Stomach (tissue), 4 donors: ENCODE measurements at regions not wholly inside any gene's neighbourhood (a gene's known extent, or its start where the extent isn't known, plus 50 kb on each side); places are given as distances from the start of the nearest gene placed in this dataset.

Experiments used
- POLR2A ChIP-seq, 4 donors: fragments of 450-650 bp; IDR thresholded peaks; one replicate each; pipeline ENCODE4 v1.6.1; 2016; ENCODE audit warnings: antibody characterized with exemption in 4 of 4, control low read depth in 2 of 4, mild to moderate bottlenecking in 1 of 4, moderate library complexity in 1 of 4
- TF ChIP-seq, protein P1 (sequence below), 7 experiments: fragments of 450-650 bp in 4 of 7; fragments of 200-600 bp in 3 of 7; sonication (generic) in 3 of 7; IDR thresholded peaks; one replicate each; pipeline ENCODE4 v1.5.1; 2016 to 2019; ENCODE audit warnings: antibody characterized with exemption in 7 of 7, control low read depth in 2 of 7, mild to moderate bottlenecking in 1 of 7

- no peak for TF ChIP-seq POLR2A (IDR thresholded peaks at IDR 0.05)
- TF ChIP-seq, protein P1, sequence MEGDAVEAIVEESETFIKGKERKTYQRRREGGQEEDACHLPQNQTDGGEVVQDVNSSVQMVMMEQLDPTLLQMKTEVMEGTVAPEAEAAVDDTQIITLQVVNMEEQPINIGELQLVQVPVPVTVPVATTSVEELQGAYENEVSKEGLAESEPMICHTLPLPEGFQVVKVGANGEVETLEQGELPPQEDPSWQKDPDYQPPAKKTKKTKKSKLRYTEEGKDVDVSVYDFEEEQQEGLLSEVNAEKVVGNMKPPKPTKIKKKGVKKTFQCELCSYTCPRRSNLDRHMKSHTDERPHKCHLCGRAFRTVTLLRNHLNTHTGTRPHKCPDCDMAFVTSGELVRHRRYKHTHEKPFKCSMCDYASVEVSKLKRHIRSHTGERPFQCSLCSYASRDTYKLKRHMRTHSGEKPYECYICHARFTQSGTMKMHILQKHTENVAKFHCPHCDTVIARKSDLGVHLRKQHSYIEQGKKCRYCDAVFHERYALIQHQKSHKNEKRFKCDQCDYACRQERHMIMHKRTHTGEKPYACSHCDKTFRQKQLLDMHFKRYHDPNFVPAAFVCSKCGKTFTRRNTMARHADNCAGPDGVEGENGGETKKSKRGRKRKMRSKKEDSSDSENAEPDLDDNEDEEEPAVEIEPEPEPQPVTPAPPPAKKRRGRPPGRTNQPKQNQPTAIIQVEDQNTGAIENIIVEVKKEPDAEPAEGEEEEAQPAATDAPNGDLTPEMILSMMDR (IDR thresholded peaks at IDR 0.05): no peak
These were observed 59.9 kb upstream of the ALDH1B1 start for GRCh38 chr9:38332625-38333024.
